Gastroesophageal sphincter (tissue), 4 donors: ENCODE measurements at regions not wholly inside any gene's neighbourhood (a gene's known extent, or its start where the extent isn't known, plus 50 kb on each side); places are given as distances from the start of the nearest gene placed in this dataset.

Experiments
- ATAC-seq: fragments of 150-250 bp; one replicate; pipeline ENCODE4 v1.9.1; 2016; ENCODE audit warnings: mild to moderate bottlenecking, moderate library complexity
- H3K27ac ChIP-seq, 4 donors: fragments of 200-600 bp; sonication (generic) in 3 of 4; 1 replicate in 3 of 4; 2 replicates in 1 of 4; pipeline ENCODE4 v1.5.1; 2016 to 2019
- H3K27me3 ChIP-seq: fragments of 200-600 bp; sonication (generic); one replicate; pipeline ENCODE4 v1.5.1; 2019
- H3K36me3 ChIP-seq, 2 donors: fragments of 200-600 bp; sonication (generic); one replicate each; pipeline ENCODE4 v1.5.1; 2019; ENCODE audit warnings: control low read depth in 1 of 2
- H3K4me1 ChIP-seq, 3 donors: fragments of 200-600 bp; sonication (generic); 1 replicate in 2 of 3; 2 replicates in 1 of 3; pipeline ENCODE4 v1.5.1; 2016 to 2019; ENCODE audit warnings: control low read depth in 2 of 3
- H3K4me3 ChIP-seq, 2 donors: fragments of 200-600 bp; sonication (generic); one replicate each; pipeline ENCODE4 v1.5.1; 2019; ENCODE audit warnings: mild to moderate bottlenecking in 1 of 2, moderate library complexity in 1 of 2
- H3K9me3 ChIP-seq, 3 donors: fragments of 200-600 bp; sonication (generic); one replicate each; pipeline ENCODE4 v1.5.1; 2017 to 2019; ENCODE audit warnings: control low read depth in 2 of 3
- EP300 ChIP-seq: sonication (generic); formaldehyde crosslinking; IDR thresholded peaks from one replicate; pipeline ENCODE4 v1.6.1; 2017; ENCODE audit warnings: antibody characterized with exemption, mild to moderate bottlenecking
- POLR2A ChIP-seq, 2 donors: fragments of 450-650 bp; IDR thresholded peaks; one replicate each; pipeline ENCODE4 v1.6.1; 2017; ENCODE audit warnings: antibody characterized with exemption in 2 of 2, mild to moderate bottlenecking in 2 of 2, moderate library complexity in 1 of 2
- POLR2AphosphoS5 ChIP-seq: sonication (generic); formaldehyde crosslinking; IDR thresholded peaks from one replicate; pipeline ENCODE4 v1.6.1; 2017; ENCODE audit warnings: antibody characterized with exemption
- WGBS, 2 donors: methylation state at CpG; one replicate each; pipeline ENCODE4 v1.1.5; 2018; ENCODE audit warnings: low coverage in 1 of 2; 5-methylcytosine and 5-hydroxymethylcytosine counted together
- TF ChIP-seq, protein P1 (sequence below), 4 experiments: fragments of 200-600 bp in 2 of 4; fragments of 450-650 bp in 2 of 4; sonication (generic) in 1 of 4; IDR thresholded peaks; one replicate each; pipeline ENCODE4 v1.5.1; 2017 to 2019; ENCODE audit warnings: antibody characterized with exemption in 4 of 4, mild to moderate bottlenecking in 2 of 4, moderate library complexity in 2 of 4

GRCh38 chr6:87922947-87923330 lies 124.7 kb upstream of the SPACA1 start:
- Histone ChIP-seq H3K27me3 (no peaks in the 10 kb centered on the region), H3K27ac (no peak overlapping the region), H3K4me3 (no peak overlapping the region), H3K4me1 (no peaks in the 10 kb centered on the region), H3K9me3 (no peaks in the 10 kb centered on the region), H3K36me3 (no peaks in the 10 kb centered on the region)
- TF ChIP-seq POLR2A (IDR thresholded peaks at IDR 0.05) (no peak), POLR2AphosphoS5 (no peak), EP300 (no peak)
- TF ChIP-seq, protein P1, sequence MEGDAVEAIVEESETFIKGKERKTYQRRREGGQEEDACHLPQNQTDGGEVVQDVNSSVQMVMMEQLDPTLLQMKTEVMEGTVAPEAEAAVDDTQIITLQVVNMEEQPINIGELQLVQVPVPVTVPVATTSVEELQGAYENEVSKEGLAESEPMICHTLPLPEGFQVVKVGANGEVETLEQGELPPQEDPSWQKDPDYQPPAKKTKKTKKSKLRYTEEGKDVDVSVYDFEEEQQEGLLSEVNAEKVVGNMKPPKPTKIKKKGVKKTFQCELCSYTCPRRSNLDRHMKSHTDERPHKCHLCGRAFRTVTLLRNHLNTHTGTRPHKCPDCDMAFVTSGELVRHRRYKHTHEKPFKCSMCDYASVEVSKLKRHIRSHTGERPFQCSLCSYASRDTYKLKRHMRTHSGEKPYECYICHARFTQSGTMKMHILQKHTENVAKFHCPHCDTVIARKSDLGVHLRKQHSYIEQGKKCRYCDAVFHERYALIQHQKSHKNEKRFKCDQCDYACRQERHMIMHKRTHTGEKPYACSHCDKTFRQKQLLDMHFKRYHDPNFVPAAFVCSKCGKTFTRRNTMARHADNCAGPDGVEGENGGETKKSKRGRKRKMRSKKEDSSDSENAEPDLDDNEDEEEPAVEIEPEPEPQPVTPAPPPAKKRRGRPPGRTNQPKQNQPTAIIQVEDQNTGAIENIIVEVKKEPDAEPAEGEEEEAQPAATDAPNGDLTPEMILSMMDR (IDR thresholded peaks at IDR 0.05): no peak
- 60 to 65% methylated on average over 1 to 2 of the region's 2 CpGs for WGBS, 2 donors
- no peak for ATAC-seq

DNA sequence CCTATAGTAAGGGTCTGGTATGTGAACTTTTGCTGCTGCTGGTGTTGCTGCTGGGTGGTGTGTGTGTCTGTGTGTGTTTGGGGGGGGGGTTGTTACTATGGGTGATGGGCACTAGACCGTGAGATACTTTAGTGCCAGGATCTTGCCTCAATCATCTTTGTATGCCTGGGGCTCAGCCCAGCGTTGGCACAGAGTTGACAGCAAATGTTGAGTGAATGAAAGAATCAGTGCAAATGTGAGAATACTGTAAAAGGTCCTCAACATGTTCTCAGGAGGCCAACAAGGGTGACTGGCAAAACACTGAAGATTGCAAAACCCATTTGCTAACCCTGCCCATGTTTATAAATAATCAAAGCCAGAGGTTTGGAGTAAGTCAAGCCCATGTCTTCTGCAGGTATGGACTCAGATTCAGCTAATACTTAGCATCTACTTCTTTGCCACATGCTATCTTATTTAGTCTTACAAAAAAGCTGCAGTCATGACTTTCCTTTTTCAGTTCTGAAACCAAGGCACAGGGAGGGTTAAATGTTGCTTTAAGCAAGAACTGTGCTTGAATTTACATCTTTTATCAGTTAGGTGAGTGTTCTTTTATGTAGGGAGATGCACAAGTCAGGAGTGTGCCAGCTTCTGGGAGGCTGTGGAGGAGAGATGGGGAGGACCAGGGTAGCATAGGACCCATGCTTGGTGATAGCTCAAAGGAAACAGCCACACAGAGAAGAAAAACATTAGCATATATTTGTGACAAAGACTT lies 125.3 kb upstream of the SPACA1 start:
- no peak overlapping the region for H3K27ac ChIP-seq

GRCh38 chr6:87921034-87921433 lies 126.6 kb upstream of the SPACA1 start:
- no peak for ATAC-seq

More for the DNA sequence above, 125.3 kb upstream of the SPACA1 start:
- Histone ChIP-seq H3K27me3 (no peaks in the 10 kb centered on the region), H3K4me3 (no peak overlapping the region), H3K36me3 (no peaks in the 10 kb centered on the region), H3K4me1 (no peaks in the 10 kb centered on the region), H3K9me3 (no peaks in the 10 kb centered on the region)
- no peak for ATAC-seq
- WGBS, 2 donors: 55 to 92% methylated on average over 1 to 2 of the region's 2 CpGs
- TF ChIP-seq EP300 (no peak), POLR2A (IDR thresholded peaks at IDR 0.05) (no peak), POLR2AphosphoS5 (no peak)
- TF ChIP-seq, protein P1 (IDR thresholded peaks at IDR 0.05): no peak

GRCh38 chr6:87920245-87920644 lies 127.4 kb upstream of the SPACA1 start:
- ATAC-seq: no peak
- H3K36me3 ChIP-seq: no peaks in the 10 kb centered on the region
- H3K27me3 ChIP-seq: no peaks in the 10 kb centered on the region
- no peak for TF ChIP-seq POLR2AphosphoS5
- no peak for TF ChIP-seq POLR2A (IDR thresholded peaks at IDR 0.05)
- TF ChIP-seq, protein P1 (IDR thresholded peaks at IDR 0.05): no peak
- TF ChIP-seq EP300: no peak
- H3K4me1 ChIP-seq: no peaks in the 10 kb centered on the region
- no peak overlapping the region for H3K27ac ChIP-seq
- H3K4me3 ChIP-seq: no peak overlapping the region
- H3K9me3 ChIP-seq: peaks cover 0 to 7% (median 0%) of the 10 kb centered on the region in 3 donors
- 80 to 100% methylated on average over 1 to 2 of the region's 3 CpGs for WGBS, 2 donors

More at GRCh38 chr6:87921034-87921433, 126.6 kb upstream of the SPACA1 start:
- Histone ChIP-seq H3K4me1 (no peaks in the 10 kb centered on the region), H3K27ac (no peak overlapping the region), H3K9me3 (peaks cover 0 to 5% (median 0%) of the 10 kb centered on the region in 3 donors), H3K36me3 (no peaks in the 10 kb centered on the region), H3K4me3 (no peak overlapping the region), H3K27me3 (no peaks in the 10 kb centered on the region)
- WGBS, 2 donors: 100% methylated on average over 1 of the region's 1 CpG
- no peak for TF ChIP-seq POLR2AphosphoS5
- TF ChIP-seq, protein P1 (IDR thresholded peaks at IDR 0.05): no peak
- no peak for TF ChIP-seq POLR2A (IDR thresholded peaks at IDR 0.05)
- no peak for TF ChIP-seq EP300

DNA sequence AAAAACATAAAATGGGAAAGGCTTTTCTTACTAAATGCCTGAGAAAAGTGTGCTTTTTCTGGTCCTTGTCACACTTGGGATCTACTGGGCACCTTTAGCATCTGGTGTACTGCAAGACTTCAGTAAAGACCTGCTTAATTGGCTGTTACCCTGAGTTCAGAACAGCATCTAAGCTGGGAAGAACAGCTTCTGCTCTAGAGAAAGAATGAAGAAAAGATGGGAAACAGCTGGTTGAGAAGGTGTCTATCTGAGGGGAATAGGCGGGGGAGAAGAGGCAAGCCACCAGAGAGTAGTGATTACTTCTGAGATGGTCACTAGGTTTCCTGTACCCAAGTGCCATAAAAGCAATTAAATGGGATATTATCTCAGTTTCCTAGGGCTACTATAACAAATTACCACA lies 128.2 kb upstream of the SPACA1 start:
- ATAC-seq: no peak
- WGBS, 2 donors: 100% methylated on average over 1 of the region's 1 CpG; no CpG with 5 or more reads in 1 of the 2 donors
- Histone ChIP-seq H3K9me3 (peaks cover 0 to 7% (median 0%) of the 10 kb centered on the region in 3 donors), H3K4me3 (no peak overlapping the region), H3K27me3 (no peaks in the 10 kb centered on the region), H3K27ac (no peak overlapping the region), H3K4me1 (no peaks in the 10 kb centered on the region), H3K36me3 (no peaks in the 10 kb centered on the region)
- TF ChIP-seq POLR2AphosphoS5: no peak
- TF ChIP-seq EP300: no peak
- no peak for TF ChIP-seq POLR2A (IDR thresholded peaks at IDR 0.05)
- TF ChIP-seq, protein P1 (IDR thresholded peaks at IDR 0.05): no peak
